HuH-7 (cell line): ENCODE measurements at regions not wholly inside any gene's neighbourhood (a gene's known extent, or its start where the extent isn't known, plus 50 kb on each side); places are given as distances from the start of the nearest gene placed in this dataset.
"Not testable (repeated sequence)": the region's sequence is repeated elsewhere in the genome, so short reads cannot be mapped to it uniquely, and the experiment has no call there.

Experiments
- DNase-seq: peaks from one replicate; pipeline ENCODE4 v3.0.0; 2011; ENCODE audit warnings: low spot score

- DNase-seq, result no peak
These were observed 713.0 kb downstream of the BRINP3 start for GRCh38 chr1:189764391-189765320.

- DNase-seq, result no peak
These were observed 708.2 kb downstream of the BRINP3 start for GRCh38 chr1:189769448-189769847.

DNA sequence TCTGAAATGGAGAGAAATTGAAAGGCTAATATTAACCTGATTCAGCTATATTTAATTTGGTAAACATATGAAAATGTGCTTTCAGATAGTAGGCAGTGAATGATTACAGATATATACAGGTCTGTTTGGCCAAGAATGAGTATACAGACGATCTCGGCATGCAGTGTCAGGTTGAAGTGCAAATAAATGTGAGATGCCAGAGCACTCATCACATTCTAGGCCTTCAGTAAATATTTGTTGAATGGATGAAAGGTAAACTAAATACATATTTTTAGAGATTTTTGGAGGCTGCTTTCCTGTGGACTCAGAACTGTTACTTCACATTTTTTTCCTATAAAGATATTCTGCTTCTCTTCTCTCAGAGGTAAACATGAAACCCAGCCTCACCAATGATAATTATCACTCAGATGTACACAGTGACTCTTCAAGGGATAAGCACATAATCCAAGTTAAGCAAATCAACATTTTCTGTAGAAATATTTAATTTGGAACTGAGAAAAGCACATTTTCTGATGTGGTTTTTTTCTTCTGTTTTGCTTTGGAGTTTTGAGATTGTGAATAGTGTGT is 702.9 kb downstream of the BRINP3 start:
- DNase-seq, result no peak

- DNase-seq, result no peak
These were observed 702.3 kb downstream of the BRINP3 start for GRCh38 chr1:189775343-189775742.

GRCh38 chr1:189779034-189779433 is 698.6 kb downstream of the BRINP3 start:
- DNase-seq, result no peak

- DNase-seq, result no peak
These were observed 695.4 kb downstream of the BRINP3 start for GRCh38 chr1:189782295-189782694.

DNA sequence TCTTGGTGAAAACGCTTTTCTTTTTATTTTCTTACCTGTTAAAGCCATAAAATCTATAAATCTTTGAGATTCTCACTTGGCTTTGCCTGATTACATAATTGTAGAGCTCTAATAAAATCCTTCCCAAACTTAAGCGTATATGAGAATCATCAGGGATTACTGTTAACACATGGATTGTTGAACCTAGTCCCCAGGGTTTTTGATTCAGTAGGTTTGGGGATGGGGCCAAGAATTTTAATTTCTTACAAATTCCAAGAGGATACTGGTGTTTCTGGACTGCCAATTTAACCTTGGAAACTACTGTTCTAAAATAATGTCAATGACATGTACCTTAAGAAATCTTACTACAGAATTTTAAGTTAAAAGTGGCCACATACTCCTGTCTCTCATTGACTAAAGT is 694.2 kb downstream of the BRINP3 start:
- no peak for DNase-seq

- no peak for DNase-seq
These were observed 690.9 kb downstream of the BRINP3 start for GRCh38 chr1:189786761-189787160.

DNA sequence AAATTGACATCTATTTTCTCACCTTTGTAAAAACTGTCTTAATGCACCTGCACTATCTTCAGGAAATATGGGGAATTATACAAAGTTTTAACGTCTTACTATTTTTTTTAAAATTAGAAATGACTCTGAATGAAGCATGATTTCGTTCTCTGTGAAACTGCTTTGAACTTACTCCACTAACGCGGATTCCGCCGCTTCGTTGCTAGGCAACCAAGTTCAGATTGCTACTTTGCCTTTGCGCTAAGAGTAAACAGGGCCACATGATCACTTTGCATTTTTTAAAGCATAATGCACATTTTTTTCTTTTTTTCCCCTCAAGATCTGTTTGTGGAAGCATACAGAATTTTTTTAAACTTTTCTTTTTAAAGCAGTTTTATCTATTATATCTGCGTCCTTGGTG is 690.5 kb downstream of the BRINP3 start:
- no peak for DNase-seq

- no peak for DNase-seq
These were observed 687.3 kb downstream of the BRINP3 start for GRCh38 chr1:189790335-189790734.

- no peak for DNase-seq
These were observed 674.3 kb downstream of the BRINP3 start for GRCh38 chr1:189803364-189803763.

DNA sequence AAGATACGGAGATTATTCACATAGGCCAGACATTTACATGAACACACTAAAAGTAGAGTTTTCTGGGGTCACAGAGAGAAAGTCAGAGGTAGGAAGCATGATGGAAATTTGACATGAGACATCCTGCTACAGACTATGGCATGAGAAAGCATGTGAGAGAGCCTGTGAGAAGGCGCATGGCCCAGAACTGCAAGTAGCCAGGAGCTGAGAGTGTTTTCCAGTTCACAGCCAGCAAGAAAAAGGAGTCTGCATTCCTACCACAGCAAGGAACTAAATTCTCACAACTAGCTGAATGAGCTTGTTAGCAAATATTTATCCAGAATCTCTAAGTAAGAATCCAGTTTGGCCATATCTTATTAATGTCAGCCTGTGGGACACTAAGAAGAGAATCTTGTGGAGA is 673.3 kb downstream of the BRINP3 start:
- DNase-seq, result no peak

- no peak for DNase-seq
These were observed 671.9 kb downstream of the BRINP3 start for GRCh38 chr1:189805735-189806134.

DNA sequence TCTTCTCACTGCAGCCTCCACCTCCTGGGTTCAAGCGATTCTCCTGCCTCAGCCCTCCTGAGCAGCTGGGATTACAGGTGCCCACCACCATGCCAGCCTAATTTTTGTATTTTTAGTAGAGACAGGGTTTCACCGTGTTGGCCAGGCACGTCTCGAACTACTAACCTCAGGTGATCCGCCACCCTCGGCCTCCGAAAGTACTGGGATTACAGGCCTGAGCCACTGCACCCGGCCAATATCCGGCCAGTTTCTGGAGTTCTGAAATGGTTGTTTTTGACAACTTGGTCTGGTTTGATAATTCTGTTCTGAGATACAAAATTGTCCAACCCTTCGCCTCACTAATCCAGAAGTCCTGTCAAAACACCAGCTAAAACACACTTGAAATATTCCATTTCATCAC is 667.0 kb downstream of the BRINP3 start:
- not testable (repeated sequence) for DNase-seq

DNA sequence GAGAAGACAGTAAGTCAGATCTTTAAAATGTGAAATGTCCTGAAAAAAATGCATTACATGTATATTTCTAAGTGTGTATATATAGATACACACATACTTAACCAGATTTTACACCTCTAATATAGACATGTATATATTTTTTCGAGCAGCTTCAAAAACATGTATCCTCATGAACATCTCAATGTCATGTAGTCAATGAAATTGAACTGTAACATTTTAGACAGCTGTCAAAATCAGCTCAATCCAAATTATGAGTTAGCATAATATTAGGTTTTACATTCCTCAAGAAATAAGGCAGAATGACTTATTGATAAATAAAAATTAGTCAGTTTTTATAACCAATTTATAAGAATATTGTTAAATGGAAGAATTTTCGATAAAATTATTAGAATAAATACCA is 665.7 kb downstream of the BRINP3 start:
- no peak for DNase-seq

- no peak for DNase-seq
These were observed 661.1 kb downstream of the BRINP3 start for GRCh38 chr1:189816558-189816957.

GRCh38 chr1:189819751-189820150 is 657.9 kb downstream of the BRINP3 start:
- no peak for DNase-seq

DNA sequence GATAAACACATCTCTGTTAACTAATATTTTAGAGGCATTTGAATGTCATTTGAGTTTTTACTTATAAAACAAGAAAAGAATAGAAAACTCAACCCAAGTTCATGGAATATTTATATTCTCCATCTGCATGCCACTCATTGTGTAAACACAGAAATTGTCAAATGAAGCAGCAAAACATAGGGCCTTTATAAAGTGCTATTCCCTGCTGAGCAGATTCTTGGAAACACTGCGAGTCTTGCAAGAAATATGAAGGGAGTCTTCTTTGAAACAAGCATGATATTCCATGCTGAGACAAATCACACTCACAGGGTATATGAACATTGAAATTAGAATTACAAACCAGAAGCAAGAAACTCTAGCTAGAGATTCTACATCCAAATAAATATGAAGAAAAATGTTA is 655.8 kb downstream of the BRINP3 start:
- DNase-seq, result no peak

DNA sequence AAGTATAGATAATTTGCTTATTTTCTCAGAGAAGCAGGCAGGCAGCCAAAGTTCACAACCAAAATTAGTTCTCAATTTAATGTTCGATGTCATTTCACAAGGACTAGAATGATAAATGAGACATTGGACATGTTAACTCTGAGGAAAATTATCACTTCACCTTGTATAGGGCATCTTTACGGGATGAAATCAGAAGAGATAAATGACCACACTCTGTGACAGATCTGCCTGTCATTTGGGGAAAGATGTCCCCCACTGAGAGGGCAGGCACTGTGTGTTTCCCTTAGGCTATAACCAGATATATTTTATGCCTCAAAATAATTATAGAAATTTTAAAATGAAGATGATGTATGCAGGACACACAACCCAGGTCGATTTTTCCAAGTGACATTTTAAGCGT is 642.9 kb downstream of the BRINP3 start:
- DNase-seq, result no peak

- DNase-seq, result no peak
These were observed 630.1 kb downstream of the BRINP3 start for GRCh38 chr1:189847613-189848012.

GRCh38 chr1:189851806-189852367 is 625.8 kb downstream of the BRINP3 start:
- no peak for DNase-seq

GRCh38 chr1:189859385-189859977 is 618.2 kb downstream of the BRINP3 start:
- no peak for DNase-seq

DNA sequence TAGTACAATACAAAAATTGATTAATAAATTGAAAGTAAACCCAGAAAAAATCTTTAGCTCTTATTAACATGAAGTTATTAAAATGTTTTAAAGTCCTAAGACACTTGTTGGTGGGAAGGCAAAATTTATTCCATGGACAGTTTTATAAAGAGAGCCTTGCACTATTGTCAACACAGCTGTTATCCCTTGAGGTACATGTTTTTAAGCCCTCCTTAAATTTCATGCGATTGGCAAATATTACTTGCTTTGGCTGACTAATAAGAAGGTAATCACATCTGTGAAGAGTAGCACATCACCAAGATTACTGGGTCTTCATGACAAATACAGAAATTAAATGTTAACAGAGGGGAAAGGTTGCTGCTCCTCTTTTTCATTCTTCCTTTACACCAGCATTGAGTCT is 611.1 kb downstream of the BRINP3 start:
- no peak for DNase-seq
